D721Med (cell line): ENCODE measurements at regions not wholly inside any gene's neighbourhood (a gene's known extent, or its start where the extent isn't known, plus 50 kb on each side); places are given as distances from the start of the nearest gene placed in this dataset.
A peak's percentile ranks its signal among the peaks of the same experiment; 100 is the strongest.

Experiments used
- DNase-seq: peaks from one replicate; pipeline ENCODE4 v3.0.0; 2011; ENCODE audit warnings: low spot score; ENCODE audit not compliant: insufficient read length
- FAIRE-seq: peaks from 2 replicates; lab custom pipeline; 2011; peaks lifted over from hg19 to GRCh38; lab: Jason Lieb, UNC
- CTCF ChIP-seq: IDR thresholded peaks from 2 replicates; pipeline ENCODE4 v1.5.1; 2012; ENCODE audit warnings: mild to moderate bottlenecking, control low read depth; ENCODE audit not compliant: insufficient read depth; ENCODE audit errors: missing control alignments

DNA sequence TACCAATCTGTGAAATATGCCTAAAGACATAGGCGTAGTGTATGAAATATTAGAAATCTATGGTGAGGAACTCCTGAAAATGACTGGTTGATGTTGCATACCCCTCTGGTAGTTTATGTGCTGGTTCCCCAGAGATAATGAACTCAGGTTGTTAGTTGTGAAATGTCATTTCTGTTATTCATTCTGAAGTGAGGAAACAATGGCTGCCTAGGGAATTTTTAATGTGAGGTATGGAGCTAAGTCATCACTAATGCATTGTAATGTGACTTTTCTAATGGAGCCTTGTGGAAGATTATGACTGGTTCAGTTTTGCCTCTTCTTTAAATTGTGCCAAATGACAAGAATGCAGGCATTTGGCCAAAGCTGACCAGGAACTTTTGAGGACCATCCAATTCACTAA lies 61.6 kb upstream of the RAB27B start:
- DNase-seq (no peak), FAIRE-seq (peak; percentile 98)
- no peak for TF ChIP-seq CTCF

GRCh38 chr18:54767098-54767497 lies 61.2 kb upstream of the RAB27B start:
- FAIRE-seq (no peak), DNase-seq (no peak)
- TF ChIP-seq CTCF: no peak

DNA sequence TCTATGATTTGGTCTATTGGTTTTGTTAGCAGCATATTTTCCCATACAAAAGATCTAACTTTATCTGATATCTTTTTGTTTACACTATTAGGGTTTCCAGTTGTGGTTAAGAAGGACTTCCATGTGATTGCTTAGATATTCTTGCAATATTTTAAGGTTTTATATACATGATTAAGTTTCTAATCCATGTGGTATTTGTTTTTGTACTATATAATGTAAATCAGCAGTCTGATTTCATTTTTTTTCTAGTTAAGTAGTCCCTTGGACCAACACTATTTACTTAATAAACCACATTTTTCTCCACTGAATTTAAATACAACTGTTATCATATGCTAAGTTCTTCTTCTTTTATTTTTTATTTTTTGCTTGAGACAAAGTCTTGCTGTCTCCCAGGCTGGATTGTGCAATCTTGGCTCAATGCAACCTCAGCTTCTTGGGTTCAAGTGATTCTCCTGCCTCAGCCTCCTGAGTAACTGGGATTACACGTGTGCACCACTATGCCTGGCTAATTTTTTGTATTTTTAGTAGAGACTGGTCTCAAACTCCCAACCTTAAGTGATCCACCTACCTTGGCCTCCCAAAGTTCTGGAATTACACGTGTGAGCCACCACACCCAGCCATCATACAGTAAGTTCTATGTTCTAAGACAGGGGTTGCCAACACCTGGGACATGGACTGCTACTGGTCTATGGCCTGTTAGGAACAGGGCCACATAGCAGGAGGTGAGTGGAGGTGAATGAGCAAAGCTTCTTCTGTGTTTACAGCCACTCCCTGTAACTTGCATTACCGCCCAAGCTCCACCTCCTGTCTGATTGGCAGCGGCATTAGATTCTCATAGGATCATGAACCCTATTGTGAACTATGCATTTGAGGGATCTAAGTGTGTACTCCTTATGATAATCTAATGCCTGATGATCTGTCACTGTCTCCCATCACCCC lies 58.5 kb upstream of the RAB27B start:
- DNase-seq: no peak
- no peak for FAIRE-seq
- no peak for TF ChIP-seq CTCF

DNA sequence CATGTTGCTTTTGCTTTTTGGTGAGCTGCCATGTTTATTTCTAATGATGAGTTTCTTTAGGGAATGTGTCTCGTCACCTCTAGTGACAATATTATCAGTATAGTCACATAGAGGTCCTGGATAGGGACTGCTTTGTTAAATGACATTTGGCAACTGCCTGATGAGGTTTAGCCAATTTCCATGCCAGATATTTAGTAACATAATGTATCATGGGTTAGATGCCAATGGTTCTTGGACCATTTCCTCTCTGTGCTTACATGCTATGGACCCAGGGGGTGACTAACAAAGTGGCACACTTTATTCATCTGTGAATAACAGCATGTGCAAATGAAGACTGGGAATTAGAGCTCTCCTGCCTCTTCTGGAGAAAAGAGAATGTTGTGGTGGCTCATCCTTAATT lies 56.2 kb upstream of the RAB27B start:
- DNase-seq: no peak
- no peak for TF ChIP-seq CTCF
- no peak for FAIRE-seq

DNA sequence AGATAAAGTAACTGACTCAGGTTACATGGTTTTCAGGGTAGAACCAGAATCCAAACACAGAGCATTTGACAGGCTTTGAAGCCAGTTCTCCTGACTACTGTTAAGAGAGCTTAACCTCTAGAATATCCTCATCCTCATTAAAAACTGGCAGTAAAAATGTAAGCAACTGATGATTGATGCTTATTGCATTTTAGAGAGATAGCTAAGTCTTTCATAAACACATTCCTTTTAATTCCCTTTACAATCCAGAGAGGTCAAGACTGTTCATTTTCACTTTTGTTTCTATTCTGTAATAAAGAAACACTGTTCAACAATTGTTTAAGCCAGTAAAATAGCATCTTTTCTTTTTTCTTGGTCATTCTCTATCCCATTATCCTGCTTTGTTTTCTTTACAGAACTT lies 53.9 kb upstream of the RAB27B start:
- no peak for DNase-seq
- FAIRE-seq: peak; percentile 97
- TF ChIP-seq CTCF: no peak

GRCh38 chr18:54774981-54775665 lies 53.2 kb upstream of the RAB27B start:
- DNase-seq (no peak), FAIRE-seq (no peak)
- TF ChIP-seq CTCF: no peak
